WTC11 (cell line): ENCODE measurements at regions not wholly inside any gene's neighbourhood (a gene's known extent, or its start where the extent isn't known, plus 50 kb on each side); places are given as distances from the start of the nearest gene placed in this dataset.

Experiments
- ATAC-seq: fragments of 200-7000 bp; cut with Tn5 transposase; 2 replicates; pipeline ENCODE4 v1.10.0; 2021; ENCODE audit warnings: mild to moderate bottlenecking, moderate library complexity
- CTCF ChIA-PET: fragments of 300-600 bp; sonication (Branson Sonifier 250); formaldehyde crosslinking; loops from one replicate; lab custom pipeline; 2021; ENCODE audit warnings: antibody characterized with exemption; lab: Charles Lee
- POLR2A ChIA-PET: fragments of 350-600 bp; sonication (Branson Sonifier 250); formaldehyde crosslinking; loops from one replicate; lab custom pipeline; 2021; ENCODE audit warnings: antibody characterized with exemption; lab: Charles Lee
- DNase-seq: peaks from one replicate; pipeline ENCODE4 v3.0.0; 2021; ENCODE audit warnings: low spot score
- H3K27ac Mint-ChIP-seq: 2 replicates; pipeline ENCODE4 v1.8.0; 2021; ENCODE audit warnings: mixed read lengths
- H3K27me3 Mint-ChIP-seq: 2 replicates; pipeline ENCODE4 v1.8.0; 2021; ENCODE audit warnings: low read depth, mild to moderate bottlenecking, moderate library complexity, mixed read lengths
- H3K36me3 Mint-ChIP-seq: 2 replicates; pipeline ENCODE4 v1.8.0; 2021; ENCODE audit warnings: mixed read lengths
- H3K4me1 Mint-ChIP-seq: 2 replicates; pipeline ENCODE4 v1.8.0; 2022; ENCODE audit warnings: mixed read lengths
- H3K4me3 Mint-ChIP-seq: 2 replicates; pipeline ENCODE4 v1.8.0; 2021; ENCODE audit warnings: mild to moderate bottlenecking, moderate library complexity, mixed read lengths
- H3K9me3 Mint-ChIP-seq: 2 replicates; pipeline ENCODE4 v1.8.0; 2021; ENCODE audit warnings: mixed read lengths
- ARID4B ChIP-seq: sonication (generic); formaldehyde crosslinking; IDR thresholded peaks from 2 replicates; pipeline ENCODE4 v1.8.0; 2023; ENCODE audit warnings: missing genetic modification reagents, mild to moderate bottlenecking, borderline replicate concordance
- FOXP4 ChIP-seq: sonication (generic); formaldehyde crosslinking; IDR thresholded peaks from 2 replicates; pipeline ENCODE4 v1.8.0; 2022; ENCODE audit warnings: mild to moderate bottlenecking, missing genetic modification reagents
- GRHL2 ChIP-seq: fragments of 250-450 bp; sonication (Bioruptor Pico); IDR thresholded peaks from 2 replicates; pipeline ENCODE4 v1.8.0; 2022; ENCODE audit warnings: mild to moderate bottlenecking, moderate library complexity; ENCODE audit not compliant: insufficient replicate concordance, severe bottlenecking
- HMGXB4 ChIP-seq: sonication (generic); formaldehyde crosslinking; IDR thresholded peaks from 2 replicates; pipeline ENCODE4 v1.8.1; 2023; ENCODE audit warnings: mild to moderate bottlenecking, moderate library complexity, missing genetic modification reagents
- MXD4 ChIP-seq: fragments of 250-450 bp; sonication (Bioruptor Pico); IDR thresholded peaks from 2 replicates; pipeline ENCODE4 v1.8.0; 2021; ENCODE audit warnings: mild to moderate bottlenecking, moderate library complexity, borderline replicate concordance
- NR3C1 ChIP-seq: sonication (generic); formaldehyde crosslinking; conservative IDR thresholded peaks from 2 replicates; pipeline ENCODE4 v1.8.1; 2023; ENCODE audit warnings: low read depth, mild to moderate bottlenecking, missing genetic modification reagents
- PRDM15 ChIP-seq: sonication (generic); formaldehyde crosslinking; IDR thresholded peaks from 2 replicates; pipeline ENCODE4 v1.8.0; 2022; ENCODE audit warnings: missing genetic modification reagents
- PREB ChIP-seq: sonication (generic); formaldehyde crosslinking; IDR thresholded peaks from 2 replicates; pipeline ENCODE4 v1.8.1; 2022; ENCODE audit warnings: mild to moderate bottlenecking, missing genetic modification reagents, moderate library complexity, borderline replicate concordance
- SP1 ChIP-seq: sonication (generic); formaldehyde crosslinking; conservative IDR thresholded peaks from 2 replicates; pipeline ENCODE4 v1.8.1; 2022; ENCODE audit warnings: missing genetic modification reagents
- STAT6 ChIP-seq: sonication (generic); formaldehyde crosslinking; conservative IDR thresholded peaks from 2 replicates; pipeline ENCODE4 v1.8.1; 2023; ENCODE audit warnings: mild to moderate bottlenecking, low read depth, missing genetic modification reagents, moderate library complexity
- USF1 ChIP-seq: sonication (generic); formaldehyde crosslinking; IDR thresholded peaks from 2 replicates; pipeline ENCODE4 v1.8.0; 2022; ENCODE audit warnings: mild to moderate bottlenecking, missing genetic modification reagents
- ZBTB43 ChIP-seq: sonication (generic); formaldehyde crosslinking; IDR thresholded peaks from 2 replicates; pipeline ENCODE4 v1.8.1; 2023; ENCODE audit warnings: mild to moderate bottlenecking, missing genetic modification reagents
- ZNF121 ChIP-seq: sonication (generic); formaldehyde crosslinking; IDR thresholded peaks from 2 replicates; pipeline ENCODE4 v1.8.0; 2023; ENCODE audit warnings: missing genetic modification reagents
- ZNF317 ChIP-seq: sonication (generic); formaldehyde crosslinking; IDR thresholded peaks from 2 replicates; pipeline ENCODE4 v1.8.1; 2023; ENCODE audit warnings: low read depth, mild to moderate bottlenecking, moderate library complexity, missing genetic modification reagents, borderline replicate concordance
- ZNF416 ChIP-seq: fragments of 250-450 bp; sonication (Bioruptor Pico); IDR thresholded peaks from 2 replicates; pipeline ENCODE4 v1.9.0; 2021; ENCODE audit warnings: mild to moderate bottlenecking, inconsistent platforms

GRCh38 chr1:234969581-234970400 is 158.8 kb downstream of the TOMM20 start (continued):
- TF ChIP-seq STAT6 (CRISPR knock-in tag), result no peak
- TF ChIP-seq SP1, result 0 out of 2 replicates have a peak, but pooled peaks have one; percentile 48
- TF ChIP-seq USF1 (CRISPR knock-in tag), result peak; percentile 93
- no peak for TF ChIP-seq NR3C1 (CRISPR knock-in tag)
- TF ChIP-seq FOXP4 (CRISPR knock-in tag), result peak; percentile 44; the same call in 1 of the 2 replicates
- TF ChIP-seq ZBTB43 (CRISPR knock-in tag), result peak; percentile 44; the same call in 1 of the 2 replicates

- Mint-ChIP-seq H3K27ac (no peak overlapping the region), H3K4me3 (no peak overlapping the region), H3K4me1 (peaks cover 45% of the 10 kb centered on the region), H3K9me3 (no peaks in the 10 kb centered on the region), H3K27me3 (peaks cover 14% of the 10 kb centered on the region), H3K36me3 (no peaks in the 10 kb centered on the region)
- no peak for DNase-seq
- ChIA-PET POLR2A (interaction anchor here (1.3 kb wide), 1 partner anchor 115 kb away, joined by 3 read pairs; no protein-coding TSS in a partner anchor), CTCF (interaction anchor here (1.3 to 2.0 kb wide), 2 partner anchors 115 to 124 kb away, joined by 3 to 14 read pairs; no protein-coding TSS in a partner anchor)
- ATAC-seq, result no peak
- TF ChIP-seq GRHL2 (CRISPR knock-in tag) (no peak), ZNF121 (CRISPR knock-in tag) (no peak), PREB (CRISPR knock-in tag) (no peak), ZNF416 (CRISPR knock-in tag) (no peak), ARID4B (no peak), ZNF317 (no peak), MXD4 (no peak), PRDM15 (CRISPR knock-in tag) (no peak), HMGXB4 (CRISPR knock-in tag) (no peak)
Observed at GRCh38 chr1:234969011-234969441, 159.6 kb downstream of the TOMM20 start.
